Left forelimb (tissue), 1 donor: ENCODE measurements at regions not wholly inside any gene's neighbourhood (a gene's known extent, or its start where the extent isn't known, plus 50 kb on each side); places are given as distances from the start of the nearest gene placed in this dataset.

Experiments used
- DNase-seq: peaks from one replicate; pipeline ENCODE4 v3.0.0-alpha.2; 2018; ENCODE audit warnings: low spot score

DNA sequence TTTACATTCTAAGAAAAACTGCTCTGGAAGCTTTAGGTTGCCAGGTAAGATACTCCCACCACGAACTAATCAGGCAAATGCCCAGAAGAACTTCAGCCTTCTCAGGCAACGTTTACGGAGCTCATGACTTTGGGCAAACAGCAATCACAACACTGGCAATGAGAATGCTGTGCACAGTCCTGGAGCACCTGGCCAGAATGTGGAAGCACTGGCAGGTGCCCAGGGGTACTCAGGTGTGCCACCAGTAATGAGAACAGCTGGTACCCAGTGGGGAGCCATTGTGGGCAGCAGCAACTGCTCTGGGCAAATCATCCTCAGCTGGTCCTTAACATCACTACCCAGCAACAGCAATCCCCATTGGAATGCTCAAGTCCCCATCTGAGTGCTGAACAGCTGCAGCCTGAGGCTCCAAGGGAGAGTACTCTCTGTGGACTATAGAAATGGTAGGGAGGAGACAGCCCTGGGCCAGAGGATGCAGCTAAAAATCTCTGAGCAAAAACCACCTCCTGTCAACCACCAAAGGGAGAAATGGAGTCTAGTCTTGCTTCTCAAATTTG is 210.0 kb downstream of the FOXO1 start:
- DNase-seq = no peak

DNA sequence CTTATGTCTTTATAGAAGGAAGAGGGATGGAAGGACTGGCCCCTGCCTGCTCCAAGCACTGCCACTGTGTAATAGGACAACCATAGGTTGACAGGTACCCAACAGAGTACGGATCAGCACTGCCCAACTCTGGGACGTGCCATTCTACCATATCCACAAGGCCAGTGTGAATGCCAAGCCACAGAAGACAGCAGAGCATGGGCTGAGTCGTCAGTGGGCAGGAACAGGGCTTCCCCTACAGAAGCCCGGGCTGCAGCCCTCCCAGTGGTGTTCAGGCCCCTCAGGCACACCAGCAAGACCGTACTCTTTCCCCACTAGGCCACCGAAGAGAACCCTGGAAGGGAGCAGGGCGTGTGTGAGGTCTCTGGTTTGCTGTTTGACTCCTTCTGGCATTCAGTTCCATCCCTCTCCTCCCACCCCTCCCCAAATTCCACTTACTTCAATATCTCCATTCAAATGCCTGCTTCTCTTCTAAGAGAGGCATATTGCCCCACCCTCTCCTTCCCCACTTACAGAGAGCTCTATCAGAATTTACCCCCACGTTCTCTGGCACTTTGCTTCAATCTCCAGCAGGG is 209.4 kb downstream of the FOXO1 start:
- DNase-seq = no peak

DNA sequence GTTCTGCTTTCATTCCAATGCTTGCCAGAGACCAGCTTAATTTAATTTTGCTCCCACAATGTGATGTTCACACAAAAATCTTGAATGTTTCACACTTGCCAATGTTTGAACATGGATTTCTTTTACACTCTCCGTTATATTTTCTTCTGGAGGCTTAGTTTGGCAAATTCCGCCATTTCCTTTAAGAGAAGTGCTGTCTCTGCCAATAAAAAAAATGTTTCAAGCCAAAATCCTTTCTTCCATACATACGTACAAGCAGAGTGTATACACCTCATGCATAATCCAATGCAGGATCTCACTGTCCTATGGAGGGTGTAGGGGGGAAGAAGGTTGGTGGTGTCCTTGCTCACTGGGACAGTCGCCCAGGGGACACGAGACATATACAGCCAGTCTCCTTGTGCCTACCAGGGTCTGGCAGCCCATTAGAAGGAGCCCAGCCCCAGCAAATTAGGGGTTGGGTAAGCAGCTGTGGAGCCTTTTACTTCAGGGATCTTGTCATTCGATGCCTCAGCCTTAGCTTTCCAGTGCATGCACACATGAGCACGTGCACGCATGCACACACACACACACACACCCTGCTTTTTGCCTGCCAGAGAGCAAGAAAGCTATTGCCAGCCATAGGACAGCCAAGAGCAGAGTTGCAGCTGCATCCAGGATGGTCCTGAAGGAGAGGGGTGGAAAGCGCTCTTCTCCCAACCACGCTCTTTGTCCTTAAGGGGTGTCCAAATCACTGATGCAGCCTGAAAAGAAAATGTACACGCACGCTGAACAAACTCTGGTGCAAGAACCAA is 208.3 kb downstream of the FOXO1 start:
- peak; percentile 73 for DNase-seq

DNA sequence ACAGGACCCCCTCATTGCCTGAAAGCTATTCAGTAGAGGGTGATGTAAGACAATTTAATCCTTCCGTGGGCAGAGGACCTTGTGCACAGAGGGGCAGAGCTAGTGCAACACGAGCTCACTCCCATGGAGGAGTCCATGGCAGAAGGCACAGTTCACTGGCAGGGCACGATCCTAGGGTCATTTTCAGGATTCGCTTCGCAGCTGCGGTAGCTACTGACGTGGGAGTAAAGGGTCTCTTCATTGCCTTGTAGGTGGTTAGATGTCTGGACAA is 207.8 kb downstream of the FOXO1 start:
- peak; percentile 63 for DNase-seq

DNA sequence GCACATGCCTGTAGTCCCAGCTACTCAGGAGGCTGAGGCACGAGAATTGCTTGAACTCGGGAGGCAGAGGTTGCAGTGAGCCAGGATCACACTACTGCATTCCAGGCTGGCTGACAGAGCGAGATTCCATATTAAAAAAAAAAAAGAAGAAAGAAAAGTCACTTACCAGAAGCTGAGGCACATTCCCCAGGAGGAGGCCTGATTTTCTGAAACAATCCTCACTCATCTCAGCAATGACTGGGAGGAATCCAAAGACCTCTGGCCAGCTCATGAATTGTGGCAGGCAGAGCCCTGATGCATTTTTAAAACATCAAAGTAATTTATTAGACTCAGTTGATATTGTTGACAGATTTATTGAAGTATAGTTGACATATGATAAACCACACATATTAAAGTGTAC is 206.3 kb downstream of the FOXO1 start:
- peak; percentile 28 for DNase-seq

DNA sequence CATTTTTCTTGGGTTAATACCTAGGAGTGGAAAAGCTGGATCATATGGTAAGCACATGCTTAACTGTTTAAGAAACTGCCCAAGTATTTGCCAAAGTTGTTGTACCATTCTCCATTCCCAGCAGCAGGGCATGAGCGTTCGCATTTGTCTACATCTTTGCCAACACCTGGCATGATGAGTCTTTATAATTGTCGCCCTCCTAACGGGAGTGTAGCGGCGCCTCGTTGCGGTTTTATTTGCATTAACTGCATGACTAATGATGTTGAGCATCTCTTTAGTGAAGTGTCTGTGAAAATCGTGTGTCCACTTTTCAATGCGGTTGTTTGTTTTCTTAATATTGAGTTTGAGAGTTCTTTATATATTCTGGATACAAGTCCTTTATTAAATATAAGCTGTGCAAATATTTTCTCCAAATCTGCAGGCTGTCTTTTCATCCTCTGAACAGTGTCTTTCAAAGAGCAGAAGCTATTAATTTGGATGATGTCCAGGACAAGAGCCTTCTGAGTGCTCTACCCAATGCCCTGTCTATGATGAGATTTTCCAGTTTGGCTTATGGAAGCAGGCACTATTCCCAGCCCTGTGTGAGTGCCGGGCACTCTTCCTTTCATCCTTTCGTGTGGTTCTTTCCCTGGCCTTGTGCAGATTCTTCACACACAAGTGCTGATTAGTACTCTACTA is 202.0 kb downstream of the FOXO1 start:
- DNase-seq = no peak

DNA sequence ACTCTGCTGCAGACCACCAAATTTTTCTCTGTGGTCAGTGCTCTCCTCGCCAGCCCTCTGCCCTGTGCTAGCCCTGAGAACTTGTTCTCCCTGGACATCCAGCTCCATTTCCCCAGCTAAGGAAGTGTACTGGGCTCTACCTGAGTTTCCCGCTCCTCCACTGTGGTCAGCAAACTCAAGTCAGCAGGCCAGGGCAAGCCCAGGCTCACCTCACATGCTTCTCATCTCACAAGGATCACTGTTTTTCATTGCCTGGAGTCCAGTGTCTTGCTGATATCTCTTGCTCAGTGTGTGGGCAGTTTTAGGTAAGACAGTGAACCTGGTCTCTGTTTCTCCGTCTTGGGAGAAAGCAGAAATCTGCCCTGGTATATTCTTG is 201.4 kb downstream of the FOXO1 start:
- no peak for DNase-seq

DNA sequence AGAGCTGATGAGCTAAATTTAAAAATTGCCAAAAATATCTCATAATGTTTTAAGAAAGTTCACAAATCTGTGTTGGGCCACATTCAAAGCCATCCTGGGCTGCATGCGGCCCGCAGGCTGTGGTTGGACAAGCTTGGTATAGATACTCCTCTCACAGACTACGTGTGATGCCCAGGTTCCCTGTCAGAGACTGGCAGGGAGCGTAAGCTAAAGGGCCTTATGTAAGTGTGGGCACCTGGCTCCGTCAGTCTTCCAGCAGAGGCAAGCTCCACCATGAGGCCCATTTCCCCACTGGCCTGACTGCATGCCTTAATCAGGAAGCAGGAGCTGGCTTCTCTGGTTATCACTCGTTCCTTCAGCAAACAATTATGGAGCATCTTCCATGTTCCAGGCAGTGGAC is 200.2 kb downstream of the FOXO1 start:
- no peak for DNase-seq

DNA sequence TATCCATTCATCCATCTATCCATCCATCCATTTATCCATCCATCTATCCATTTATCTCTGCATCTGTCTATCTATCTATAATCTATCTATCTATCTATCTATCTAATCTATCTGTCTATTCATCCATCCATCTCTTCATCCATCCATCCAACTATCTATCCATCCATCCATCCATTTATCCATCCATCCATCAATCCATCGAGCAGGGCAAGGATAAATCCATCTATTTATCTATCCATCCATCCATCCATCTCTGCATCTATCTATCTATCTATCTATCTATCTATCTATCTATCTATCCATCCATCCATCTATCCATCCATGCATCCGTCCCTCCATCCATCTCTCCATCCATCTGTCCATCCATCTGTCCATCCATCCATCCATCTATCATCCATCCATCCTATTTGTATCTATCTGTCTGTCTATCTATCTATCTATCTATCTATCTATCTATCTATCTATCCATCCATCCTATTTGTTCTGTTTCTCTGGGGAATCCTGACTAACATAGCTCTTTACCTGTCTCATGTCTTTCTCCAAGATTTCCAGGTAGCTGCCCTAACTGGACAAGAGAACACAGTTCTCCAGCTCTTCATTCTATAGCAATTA is 198.1 kb downstream of the FOXO1 start:
- no peak for DNase-seq

DNA sequence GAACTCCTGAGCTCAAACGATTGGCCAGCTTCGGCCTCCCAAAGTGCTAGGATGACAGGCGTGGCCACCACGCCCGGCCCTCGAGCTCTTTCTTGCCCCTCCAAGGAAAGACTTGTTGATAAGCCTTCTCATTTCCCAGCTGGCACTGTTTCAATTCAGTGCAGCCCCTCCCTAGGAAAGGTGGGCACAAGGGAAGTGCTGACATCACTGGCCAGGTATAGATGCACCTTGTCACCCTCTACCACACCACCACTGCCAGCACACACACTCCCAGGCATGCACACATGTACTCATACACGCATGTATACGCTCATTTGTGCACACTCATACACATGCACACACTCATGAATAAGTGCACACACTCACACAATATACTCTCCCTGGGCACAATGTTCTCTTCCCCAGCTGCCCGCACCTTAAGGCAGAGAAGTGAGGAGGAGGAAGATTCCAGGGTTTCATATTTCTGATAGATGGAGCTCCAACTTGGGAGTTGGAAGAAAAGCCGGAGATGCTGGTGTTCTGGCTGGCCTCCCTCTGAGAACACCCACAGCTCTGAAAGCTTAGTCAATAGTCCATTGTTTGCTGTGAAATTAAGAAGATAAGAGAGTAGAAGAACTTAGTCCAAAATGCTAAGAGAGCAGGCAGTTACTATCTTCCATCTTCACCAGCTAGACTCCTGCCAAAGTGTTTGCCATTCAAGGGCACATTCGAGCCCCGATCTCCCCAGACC is 196.7 kb downstream of the FOXO1 start:
- no peak for DNase-seq

DNA sequence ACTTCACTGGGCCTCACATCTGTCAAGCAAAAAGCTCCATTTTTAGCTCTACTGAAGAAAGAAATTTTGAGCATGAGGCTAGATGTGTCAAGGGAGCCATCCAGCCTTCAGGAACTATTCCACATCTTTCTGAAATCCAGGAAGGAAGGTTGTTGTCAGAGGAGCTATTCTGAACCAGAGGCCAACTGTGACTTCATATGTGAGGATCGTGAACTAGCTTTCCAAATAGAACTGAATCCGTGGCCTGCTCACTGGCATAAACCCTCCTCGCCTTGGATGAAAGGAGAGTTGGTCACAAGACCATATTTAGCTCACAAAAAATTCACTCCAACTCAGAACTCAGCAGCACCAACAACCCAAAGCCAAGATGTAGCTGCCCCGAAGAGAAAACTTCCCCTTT is 195.8 kb downstream of the FOXO1 start:
- DNase-seq = no peak

DNA sequence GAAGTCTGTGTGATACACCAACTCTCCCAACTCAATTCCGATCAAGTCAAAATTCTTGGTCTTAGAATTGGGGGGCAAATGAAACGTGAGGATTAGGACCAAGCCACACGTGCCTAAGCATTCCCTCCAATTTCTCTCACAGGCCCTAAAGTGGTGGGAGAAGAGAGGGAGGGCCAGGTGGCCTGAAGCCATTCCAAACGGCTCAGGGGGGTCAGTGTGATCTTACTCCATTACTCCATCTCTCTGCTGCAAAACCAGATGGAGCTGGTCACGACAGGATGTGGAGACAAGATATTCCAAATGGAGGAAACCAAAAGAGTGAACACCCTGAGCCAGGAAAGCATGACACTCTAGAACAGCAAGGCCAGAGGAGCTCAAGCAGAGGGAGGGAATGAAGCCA is 195.4 kb downstream of the FOXO1 start:
- no peak for DNase-seq

DNA sequence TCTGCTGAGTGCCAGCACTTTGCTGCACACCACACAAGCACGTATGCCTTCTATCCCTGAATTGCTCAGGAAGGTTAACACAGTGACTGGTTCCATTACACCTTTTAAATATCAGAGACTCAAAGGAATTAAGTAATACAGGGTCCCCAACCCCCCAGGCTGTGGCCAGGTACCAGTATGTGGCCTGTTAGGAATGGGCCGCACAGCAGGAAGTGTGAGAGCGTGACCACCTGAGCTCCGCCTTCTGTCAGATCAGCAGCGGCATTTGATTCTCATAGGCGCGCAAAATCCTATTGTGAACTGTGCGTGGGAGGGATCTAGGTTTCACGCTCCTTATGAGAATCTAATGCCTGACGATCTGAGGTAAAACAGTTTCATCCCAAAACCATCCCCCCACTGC is 194.5 kb downstream of the FOXO1 start:
- DNase-seq = no peak

DNA sequence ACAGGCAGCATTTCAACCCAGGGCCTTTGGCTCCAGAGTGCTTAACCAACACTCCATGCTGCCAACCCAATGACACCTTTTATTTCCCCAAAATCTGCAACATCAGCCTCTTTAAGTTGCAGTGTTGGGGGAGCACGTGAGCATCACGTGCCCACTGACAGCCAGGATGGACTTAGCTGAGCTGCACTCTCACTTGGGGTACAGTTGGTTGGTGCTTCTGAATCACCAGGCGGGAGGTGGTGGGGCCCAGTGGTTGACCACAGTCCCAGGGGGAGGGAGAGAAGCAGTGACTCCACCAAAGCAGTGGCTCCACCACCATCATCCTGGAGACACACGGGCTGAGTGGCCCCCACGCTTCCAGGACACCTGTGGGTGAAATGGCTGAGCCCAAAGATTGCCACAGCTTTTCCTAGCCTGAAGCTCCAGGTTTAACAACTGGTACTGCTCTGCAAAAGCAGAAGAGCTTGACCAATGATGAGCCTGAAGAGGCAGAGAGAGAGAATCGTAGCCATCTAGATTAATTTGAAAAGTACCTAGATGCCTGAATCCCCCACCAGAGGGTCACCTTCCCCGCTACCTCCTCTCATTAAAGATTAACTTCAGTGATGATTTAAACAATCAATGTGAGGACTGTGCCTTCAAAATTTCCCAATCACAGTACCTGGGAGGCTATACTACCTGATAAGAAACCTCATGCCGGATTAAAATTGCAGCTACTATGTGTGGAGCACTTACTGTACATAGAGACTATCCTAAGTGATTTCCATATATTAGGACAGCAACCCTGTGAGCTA is 193.8 kb downstream of the FOXO1 start:
- DNase-seq = no peak

DNA sequence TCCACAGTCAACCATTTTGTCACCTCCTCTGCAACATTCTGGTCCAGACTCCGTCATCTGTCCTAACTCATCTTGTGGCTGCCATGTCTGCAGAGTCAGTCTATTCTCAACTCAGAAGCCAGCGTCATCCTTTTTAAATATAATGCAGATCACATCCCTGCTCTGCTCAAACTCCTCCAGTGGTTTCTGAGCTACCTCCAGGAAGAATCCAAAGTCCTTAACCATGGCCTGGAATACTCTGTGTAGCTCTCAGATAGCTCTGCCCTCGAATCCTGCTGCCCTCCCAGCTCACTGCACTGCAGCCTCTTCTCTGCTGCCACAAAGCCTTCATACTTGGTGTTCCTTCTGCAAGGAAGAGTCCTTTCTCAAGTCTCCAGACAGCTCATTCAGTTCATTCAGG is 190.8 kb downstream of the FOXO1 start:
- DNase-seq = no peak

DNA sequence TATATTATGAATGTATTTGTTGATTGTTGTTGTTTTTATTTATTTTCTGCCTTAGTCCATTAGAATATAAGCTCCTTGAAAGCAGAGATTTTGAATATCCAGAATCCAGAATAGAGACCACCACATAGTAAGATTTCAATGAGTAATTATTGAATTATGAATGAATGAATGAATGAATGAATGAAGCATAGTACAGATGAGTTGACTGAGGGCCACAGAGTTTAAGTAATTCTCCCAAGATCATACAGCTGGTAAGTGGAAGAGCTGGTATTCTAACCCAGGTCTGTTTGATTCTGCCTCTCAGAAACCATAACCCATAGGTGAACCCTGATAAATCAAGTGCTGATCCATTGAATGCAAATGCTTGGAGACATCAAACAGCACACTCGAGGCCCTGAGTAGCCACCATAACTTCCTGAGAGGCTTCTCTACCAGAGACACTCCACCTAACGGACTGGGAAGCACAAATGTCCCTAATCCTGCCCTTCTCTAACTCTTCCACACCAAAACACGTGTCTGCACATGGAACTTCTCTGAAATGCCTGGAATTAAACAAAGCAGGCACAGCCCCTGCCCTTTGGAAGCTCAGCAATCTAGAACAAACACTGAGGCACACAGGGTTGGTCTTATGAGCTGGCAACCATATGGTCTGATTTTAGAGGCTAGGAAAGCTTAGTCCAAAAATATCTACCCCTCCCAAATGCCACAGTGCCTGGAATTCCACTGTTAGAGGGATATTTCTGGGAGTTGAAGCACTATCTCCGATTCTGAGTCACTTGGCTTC is 190.1 kb downstream of the FOXO1 start:
- DNase-seq = no peak

DNA sequence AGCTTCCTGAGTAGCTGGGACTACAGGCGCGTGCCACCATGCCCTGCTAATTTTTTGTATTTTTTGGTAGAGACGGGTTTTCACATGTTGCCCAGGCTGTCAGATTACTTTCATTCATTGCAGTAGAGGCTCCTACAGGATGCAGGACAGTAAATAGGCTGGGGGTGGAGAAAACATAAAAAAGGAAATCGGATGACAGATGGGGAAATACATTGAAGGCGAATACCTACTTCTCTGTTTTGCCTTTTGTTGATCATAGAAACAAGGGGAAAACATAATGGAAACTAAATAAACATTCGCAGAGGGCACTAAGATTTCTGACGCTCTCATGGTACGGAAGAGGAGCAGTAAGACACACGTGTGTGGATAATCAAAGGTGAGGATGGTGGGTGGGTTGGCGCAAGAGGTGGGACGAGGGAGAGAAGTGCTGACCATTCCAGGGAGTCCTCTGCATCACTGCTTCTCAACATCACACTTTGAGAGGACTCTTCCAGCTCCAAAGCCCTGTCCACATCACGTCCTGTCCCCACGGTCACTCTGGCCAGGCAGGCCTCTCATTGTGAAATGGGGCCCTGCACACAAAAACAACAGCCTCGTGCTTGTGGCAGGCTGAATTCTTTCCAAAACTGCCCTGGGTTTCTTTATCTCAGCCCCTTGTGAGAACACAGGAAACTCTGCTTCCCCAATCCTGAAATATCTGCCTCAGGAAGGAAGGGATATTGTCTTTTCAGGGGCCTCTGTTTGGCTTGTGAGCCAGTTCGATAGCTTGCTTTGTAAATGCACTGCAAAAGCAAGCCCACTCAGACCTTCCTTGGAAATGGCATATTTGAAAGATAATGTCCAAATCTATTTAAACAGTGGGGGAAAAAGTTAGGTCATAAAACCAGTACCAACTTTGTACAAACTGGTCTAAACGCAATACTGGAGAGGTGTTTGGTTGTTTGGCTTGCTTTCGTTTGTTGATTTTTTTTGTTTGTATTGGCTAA is 188.5 kb downstream of the FOXO1 start:
- DNase-seq = no peak

DNA sequence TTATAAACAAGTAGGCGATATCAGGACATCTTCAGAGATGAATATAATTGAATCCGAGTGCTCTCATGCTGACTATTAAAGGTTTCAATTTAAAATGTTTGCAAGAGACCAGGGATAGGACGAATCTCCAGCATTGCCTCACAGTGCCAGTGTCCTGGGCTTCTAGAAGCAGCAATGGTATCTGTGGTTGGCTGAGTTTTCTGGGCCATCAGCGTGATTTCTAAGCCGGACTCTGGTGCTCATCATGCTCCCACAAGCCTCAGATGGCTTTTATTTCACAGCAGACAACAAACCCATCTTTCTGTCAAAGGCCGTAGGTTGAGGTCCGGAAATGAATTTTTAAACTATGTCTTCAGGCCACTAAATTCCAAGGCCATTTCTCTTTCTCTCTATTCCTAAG is 187.7 kb downstream of the FOXO1 start:
- DNase-seq = no peak

DNA sequence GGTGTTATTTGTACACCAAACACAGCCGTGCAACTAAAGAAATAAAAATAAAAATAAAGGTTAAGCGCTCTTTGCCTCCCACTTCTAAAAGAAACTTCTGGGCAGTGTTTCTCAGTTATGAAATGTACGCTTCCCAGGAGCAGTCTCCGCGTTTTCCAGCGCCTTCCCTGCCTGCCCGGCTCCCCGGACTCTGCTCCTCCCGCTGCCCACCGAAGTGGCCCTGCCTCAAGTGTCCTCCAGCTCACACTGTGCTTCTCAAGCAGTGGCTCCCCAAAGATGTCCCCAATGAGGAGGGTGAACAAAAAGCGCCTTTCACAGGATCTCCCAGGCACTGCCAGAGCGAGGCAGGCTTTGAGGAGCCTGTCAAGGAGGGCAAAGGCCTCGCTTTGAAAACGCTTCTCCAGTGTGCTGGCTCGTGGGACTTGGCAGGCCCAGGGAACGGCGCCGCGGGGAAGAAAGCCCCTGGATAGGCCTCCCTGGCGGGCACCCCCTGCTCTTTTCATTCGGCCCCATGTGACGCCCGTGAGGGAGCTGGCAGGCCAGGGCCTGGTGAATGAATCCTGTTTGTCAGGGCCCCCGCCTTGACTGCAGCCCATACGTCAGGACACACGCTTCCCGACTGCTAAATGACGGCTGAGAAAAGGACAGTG is 187.1 kb downstream of the FOXO1 start:
- no peak for DNase-seq
